ENCODE measurements at regions not wholly inside any gene's neighbourhood (a gene's known extent, or its start where the extent isn't known, plus 50 kb on each side); places are given as distances from the start of the nearest gene placed in this dataset.
"Not testable (repeated sequence)": the region's sequence is repeated elsewhere in the genome, so short reads cannot be mapped to it uniquely, and the experiment has no call there.

- DNase-seq (ENCODE audit: low spot score), result not testable (repeated sequence)
Measured at GRCh38 chr6:26957399-26958127, 289.9 kb upstream of the PRSS16 start.

GRCh38 chr6:26961236-26961635 is 286.3 kb upstream of the PRSS16 start:
- DNase-seq (ENCODE audit: low spot score), result not testable (repeated sequence)

- DNase-seq (ENCODE audit: low spot score), result no peak
Measured at GRCh38 chr6:27002447-27002846, 245.1 kb upstream of the PRSS16 start.

GRCh38 chr6:27007020-27007419 is 240.5 kb upstream of the PRSS16 start:
- DNase-seq (ENCODE audit: low spot score), result no peak

GRCh38 chr6:27008613-27009012 is 238.9 kb upstream of the PRSS16 start:
- not testable (repeated sequence) for DNase-seq (ENCODE audit: low spot score)

GRCh38 chr6:27014053-27014452 is 233.4 kb upstream of the PRSS16 start:
- not testable (repeated sequence) for DNase-seq (ENCODE audit: low spot score)

- no peak for DNase-seq (ENCODE audit: low spot score)
Measured at GRCh38 chr6:27016689-27017088, 230.8 kb upstream of the PRSS16 start.

GRCh38 chr6:27018401-27018800 is 229.1 kb upstream of the PRSS16 start:
- DNase-seq (ENCODE audit: low spot score), result not testable (repeated sequence)

GRCh38 chr6:27019651-27020552 is 227.6 kb upstream of the PRSS16 start:
- peak; percentile 49 for DNase-seq (ENCODE audit: low spot score)

- no peak for DNase-seq (ENCODE audit: low spot score)
Measured at GRCh38 chr6:27020553-27020880, 227.0 kb upstream of the PRSS16 start.

- DNase-seq (ENCODE audit: low spot score), result no peak
Measured at GRCh38 chr6:27023664-27024063, 223.8 kb upstream of the PRSS16 start.

- DNase-seq (ENCODE audit: low spot score), result no peak
Measured at GRCh38 chr6:27025351-27025750, 222.2 kb upstream of the PRSS16 start.

- DNase-seq (ENCODE audit: low spot score), result no peak
Measured at GRCh38 chr6:27026361-27026760, 221.1 kb upstream of the PRSS16 start.

GRCh38 chr6:27031302-27031701 is 216.2 kb upstream of the PRSS16 start:
- DNase-seq (ENCODE audit: low spot score), result no peak

- DNase-seq (ENCODE audit: low spot score), result no peak
Measured at GRCh38 chr6:27038498-27038897, 209.0 kb upstream of the PRSS16 start.

- peak; percentile 17 for DNase-seq (ENCODE audit: low spot score)
Measured at GRCh38 chr6:27040244-27041042, 207.1 kb upstream of the PRSS16 start.

GRCh38 chr6:27043244-27043643 is 204.3 kb upstream of the PRSS16 start:
- DNase-seq (ENCODE audit: low spot score), result no peak

GRCh38 chr6:27045131-27045530 is 202.4 kb upstream of the PRSS16 start:
- not testable (repeated sequence) for DNase-seq (ENCODE audit: low spot score)

- DNase-seq (ENCODE audit: low spot score), result not testable (repeated sequence)
Measured at GRCh38 chr6:27047725-27048124, 199.8 kb upstream of the PRSS16 start.

GRCh38 chr6:27049863-27050781 is 197.4 kb upstream of the PRSS16 start:
- no peak for DNase-seq (ENCODE audit: low spot score)

GRCh38 chr6:27052082-27052730 is 195.3 kb upstream of the PRSS16 start:
- DNase-seq (ENCODE audit: low spot score), result not testable (repeated sequence)

Data from HuH-7 (cell line).